C4-2B (cell line): ENCODE measurements at regions not wholly inside any gene's neighbourhood (a gene's known extent, or its start where the extent isn't known, plus 50 kb on each side); places are given as distances from the start of the nearest gene placed in this dataset.

Experiments
- H3K27ac ChIP-seq: fragments of 450-650 bp; 2 replicates; pipeline ENCODE4 v1.5.1; 2017
- CTCF ChIP-seq: fragments of 450-650 bp; conservative IDR thresholded peaks from 2 replicates; pipeline ENCODE4 v1.5.1; 2017; ENCODE audit warnings: mild to moderate bottlenecking
- ZFX ChIP-seq: fragments of 450-650 bp; IDR thresholded peaks from 2 replicates; pipeline ENCODE4 v1.6.1; 2017

DNA sequence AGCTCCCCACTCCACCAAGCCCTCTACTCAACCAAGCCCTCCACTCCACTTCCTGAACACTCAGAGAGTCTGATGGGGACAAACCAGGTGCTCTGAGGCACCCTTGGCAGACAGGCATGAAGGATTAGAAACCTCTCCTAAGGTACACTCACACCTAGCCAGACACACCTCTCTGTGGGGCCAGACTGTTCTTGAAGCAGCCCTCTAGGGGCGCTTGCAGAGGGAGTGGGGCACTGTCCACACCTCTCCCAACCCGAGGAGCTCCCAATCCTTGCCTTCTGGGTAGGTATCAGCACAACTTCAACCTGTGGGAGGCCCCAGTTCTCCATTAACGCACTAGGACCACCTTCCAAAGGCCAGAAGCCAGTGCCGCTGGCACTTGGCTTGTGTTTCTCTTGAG, 108.7 kb upstream of the VSTM2B start:
- no peak overlapping the region for H3K27ac ChIP-seq
- no peak for TF ChIP-seq ZFX
- TF ChIP-seq CTCF: no peak

- TF ChIP-seq ZFX (no peak), CTCF (no peak)
- H3K27ac ChIP-seq: no peak overlapping the region
These were observed 107.6 kb upstream of the VSTM2B start for GRCh38 chr19:29418201-29418600.

- no peak overlapping the region for H3K27ac ChIP-seq
- TF ChIP-seq ZFX: no peak
- TF ChIP-seq CTCF: no peak
These were observed 105.7 kb upstream of the VSTM2B start for GRCh38 chr19:29420065-29420464.

DNA sequence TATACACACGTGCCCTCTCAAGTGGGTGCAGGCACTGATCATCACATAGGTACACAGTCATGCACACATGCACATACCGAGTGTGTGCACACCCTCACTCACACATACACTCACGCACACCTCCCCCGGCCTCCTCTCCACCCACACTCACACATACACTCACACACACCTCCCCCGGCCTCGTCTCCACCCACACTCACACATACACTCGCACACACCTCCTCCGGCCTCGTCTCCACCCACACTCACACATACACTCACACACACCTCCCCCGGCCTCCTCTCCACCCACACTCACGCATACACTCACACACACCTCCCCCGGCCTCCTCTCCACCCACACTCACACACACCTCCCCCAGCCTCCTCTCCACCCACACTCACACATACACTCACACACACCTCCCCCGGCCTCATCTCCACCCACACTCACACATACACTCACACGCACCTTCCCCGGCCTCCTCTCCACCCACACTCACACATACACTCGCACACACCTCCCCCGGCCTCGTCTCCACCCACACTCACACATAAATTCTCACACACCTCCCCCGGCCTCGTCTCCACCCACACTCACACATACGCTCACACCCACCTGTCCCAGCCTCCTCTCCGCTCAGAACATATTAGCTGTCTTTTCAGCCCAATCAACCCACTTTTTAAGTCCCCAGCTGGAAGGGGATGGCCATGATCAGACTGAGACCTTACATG, 105.2 kb upstream of the VSTM2B start:
- no peak for TF ChIP-seq CTCF
- TF ChIP-seq ZFX: no peak
- no peak overlapping the region for H3K27ac ChIP-seq

DNA sequence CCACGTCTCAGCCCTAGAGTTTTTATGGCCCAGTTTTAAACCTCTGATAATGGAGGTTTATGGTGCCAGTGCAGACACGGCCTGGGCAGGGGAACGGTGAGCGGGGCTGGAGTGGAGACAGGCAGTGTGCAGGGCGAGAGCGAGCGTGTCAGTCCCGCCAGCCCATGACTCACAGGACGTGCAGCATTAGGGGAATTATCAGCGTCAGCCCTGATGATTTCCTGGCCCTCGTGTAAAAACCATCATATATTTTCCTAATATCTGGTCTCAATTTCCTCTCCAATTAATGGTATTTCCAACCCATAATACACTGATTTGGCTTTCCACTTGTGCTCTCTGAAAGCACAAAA, 104.6 kb upstream of the VSTM2B start:
- TF ChIP-seq CTCF: no peak
- no peak for TF ChIP-seq ZFX
- H3K27ac ChIP-seq: no peak overlapping the region

DNA sequence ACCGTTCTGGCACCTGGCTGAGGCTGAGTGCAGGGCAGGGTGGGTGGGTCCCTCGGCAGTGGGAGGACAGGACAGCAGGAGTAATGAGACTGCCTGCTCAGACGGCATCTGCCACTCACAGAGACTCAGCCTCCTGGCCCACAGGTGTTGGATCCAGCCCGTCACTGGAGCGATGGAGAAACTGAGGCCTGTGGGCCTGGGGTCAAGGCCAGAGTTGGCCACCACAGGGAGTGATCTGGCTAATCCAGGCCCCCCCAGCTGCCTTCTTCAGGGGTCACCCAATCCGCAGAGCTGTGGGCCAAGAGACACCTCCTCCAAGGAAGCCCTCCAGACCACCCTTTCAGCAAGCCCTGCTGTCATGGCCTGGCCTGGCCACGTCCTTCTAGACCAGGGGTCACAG, 103.7 kb upstream of the VSTM2B start:
- no peak overlapping the region for H3K27ac ChIP-seq

More for the DNA sequence above, 103.7 kb upstream of the VSTM2B start:
- no peak for TF ChIP-seq ZFX
- no peak for TF ChIP-seq CTCF
